ENCODE measurements at regions not wholly inside any gene's neighbourhood (a gene's known extent, or its start where the extent isn't known, plus 50 kb on each side); places are given as distances from the start of the nearest gene placed in this dataset.

GRCh38 chr20:51968151-51968550 lies 165.8 kb upstream of the SALL4 start:
- TF ChIP-seq, protein P1, sequence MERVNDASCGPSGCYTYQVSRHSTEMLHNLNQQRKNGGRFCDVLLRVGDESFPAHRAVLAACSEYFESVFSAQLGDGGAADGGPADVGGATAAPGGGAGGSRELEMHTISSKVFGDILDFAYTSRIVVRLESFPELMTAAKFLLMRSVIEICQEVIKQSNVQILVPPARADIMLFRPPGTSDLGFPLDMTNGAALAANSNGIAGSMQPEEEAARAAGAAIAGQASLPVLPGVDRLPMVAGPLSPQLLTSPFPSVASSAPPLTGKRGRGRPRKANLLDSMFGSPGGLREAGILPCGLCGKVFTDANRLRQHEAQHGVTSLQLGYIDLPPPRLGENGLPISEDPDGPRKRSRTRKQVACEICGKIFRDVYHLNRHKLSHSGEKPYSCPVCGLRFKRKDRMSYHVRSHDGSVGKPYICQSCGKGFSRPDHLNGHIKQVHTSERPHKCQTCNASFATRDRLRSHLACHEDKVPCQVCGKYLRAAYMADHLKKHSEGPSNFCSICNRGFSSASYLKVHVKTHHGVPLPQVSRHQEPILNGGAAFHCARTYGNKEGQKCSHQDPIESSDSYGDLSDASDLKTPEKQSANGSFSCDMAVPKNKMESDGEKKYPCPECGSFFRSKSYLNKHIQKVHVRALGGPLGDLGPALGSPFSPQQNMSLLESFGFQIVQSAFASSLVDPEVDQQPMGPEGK (CRISPR knock-in tag; IDR thresholded peaks at IDR 0.05; ENCODE audit: borderline replicate concordance), result no peak
- no peak for TF ChIP-seq SNAI2 (CRISPR knock-in tag; IDR thresholded peaks at IDR 0.05)
- TF ChIP-seq CSDC2 (CRISPR knock-in tag; IDR thresholded peaks at IDR 0.05), result no peak
- no peak for TF ChIP-seq ZFP3 (CRISPR knock-in tag; IDR thresholded peaks at IDR 0.05)
- TF ChIP-seq ZNF70 (CRISPR knock-in tag; IDR thresholded peaks at IDR 0.05), result no peak
- TF ChIP-seq ZNF565 (CRISPR knock-in tag; conservative IDR thresholded peaks at IDR 0.05; ENCODE audit: low read depth), result no peak
- TF ChIP-seq, protein P2, sequence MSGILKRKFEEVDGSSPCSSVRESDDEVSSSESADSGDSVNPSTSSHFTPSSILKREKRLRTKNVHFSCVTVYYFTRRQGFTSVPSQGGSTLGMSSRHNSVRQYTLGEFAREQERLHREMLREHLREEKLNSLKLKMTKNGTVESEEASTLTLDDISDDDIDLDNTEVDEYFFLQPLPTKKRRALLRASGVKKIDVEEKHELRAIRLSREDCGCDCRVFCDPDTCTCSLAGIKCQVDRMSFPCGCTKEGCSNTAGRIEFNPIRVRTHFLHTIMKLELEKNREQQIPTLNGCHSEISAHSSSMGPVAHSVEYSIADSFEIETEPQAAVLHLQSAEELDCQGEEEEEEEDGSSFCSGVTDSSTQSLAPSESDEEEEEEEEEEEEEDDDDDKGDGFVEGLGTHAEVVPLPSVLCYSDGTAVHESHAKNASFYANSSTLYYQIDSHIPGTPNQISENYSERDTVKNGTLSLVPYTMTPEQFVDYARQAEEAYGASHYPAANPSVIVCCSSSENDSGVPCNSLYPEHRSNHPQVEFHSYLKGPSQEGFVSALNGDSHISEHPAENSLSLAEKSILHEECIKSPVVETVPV (CRISPR knock-in tag; IDR thresholded peaks at IDR 0.05), result no peak
- TF ChIP-seq, protein P3, sequence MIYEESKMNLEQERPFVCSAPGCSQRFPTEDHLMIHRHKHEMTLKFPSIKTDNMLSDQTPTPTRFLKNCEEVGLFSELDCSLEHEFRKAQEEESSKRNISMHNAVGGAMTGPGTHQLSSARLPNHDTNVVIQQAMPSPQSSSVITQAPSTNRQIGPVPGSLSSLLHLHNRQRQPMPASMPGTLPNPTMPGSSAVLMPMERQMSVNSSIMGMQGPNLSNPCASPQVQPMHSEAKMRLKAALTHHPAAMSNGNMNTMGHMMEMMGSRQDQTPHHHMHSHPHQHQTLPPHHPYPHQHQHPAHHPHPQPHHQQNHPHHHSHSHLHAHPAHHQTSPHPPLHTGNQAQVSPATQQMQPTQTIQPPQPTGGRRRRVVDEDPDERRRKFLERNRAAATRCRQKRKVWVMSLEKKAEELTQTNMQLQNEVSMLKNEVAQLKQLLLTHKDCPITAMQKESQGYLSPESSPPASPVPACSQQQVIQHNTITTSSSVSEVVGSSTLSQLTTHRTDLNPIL (CRISPR knock-in tag; IDR thresholded peaks at IDR 0.05; ENCODE audit: low read depth), result no peak
- TF ChIP-seq ZFP30 (CRISPR knock-in tag; IDR thresholded peaks at IDR 0.05), result no peak

Measured in SK-N-SH treated with all-trans-retinoic acid at 6 μM for 48 hours (cell line).